Bronchial epithelial cell (primary cell): ENCODE measurements at regions not wholly inside any gene's neighbourhood (a gene's known extent, or its start where the extent isn't known, plus 50 kb on each side); places are given as distances from the start of the nearest gene placed in this dataset.

Experiments
- DNase-seq: peaks from one replicate; pipeline ENCODE4 v3.0.0-alpha.2; 2010; ENCODE audit warnings: low read depth
- FAIRE-seq: peaks from 2 replicates; lab custom pipeline; 2011; peaks lifted over from hg19 to GRCh38; lab: Jason Lieb, UNC
- H3K27me3 ChIP-seq: 2 replicates; pipeline ENCODE4 v1.5.1; 2011; ENCODE audit warnings: low read length; ENCODE audit not compliant: control insufficient read depth, insufficient read depth
- H3K36me3 ChIP-seq: 2 replicates; pipeline ENCODE4 v1.5.1; 2011; ENCODE audit warnings: low read length; ENCODE audit not compliant: control insufficient read depth, insufficient read depth
- H3K4me3 ChIP-seq: 2 replicates; pipeline ENCODE4 v1.5.1; 2011; ENCODE audit warnings: mild to moderate bottlenecking, low read depth, low read length, control low read depth
- CTCF ChIP-seq: IDR thresholded peaks from 2 replicates; pipeline ENCODE4 v1.5.1; 2011; ENCODE audit warnings: mild to moderate bottlenecking, moderate library complexity, low read length, control low read depth, inconsistent platforms; ENCODE audit not compliant: insufficient read depth, severe bottlenecking

GRCh38 chr13:26919732-26920131, 159.1 kb upstream of the GPR12 start:
- TF ChIP-seq CTCF: no peak
- H3K27me3 ChIP-seq: no peaks in the 10 kb centered on the region
- DNase-seq (no peak), FAIRE-seq (no peak)
- H3K4me3 ChIP-seq: no peak overlapping the region
- no peaks in the 10 kb centered on the region for H3K36me3 ChIP-seq

- FAIRE-seq (no peak), DNase-seq (no peak)
- TF ChIP-seq CTCF: no peak
- H3K27me3 ChIP-seq: no peaks in the 10 kb centered on the region
- no peaks in the 10 kb centered on the region for H3K36me3 ChIP-seq
- no peak overlapping the region for H3K4me3 ChIP-seq
Measured at GRCh38 chr13:26919311-26919710, 158.7 kb upstream of the GPR12 start.

- Histone ChIP-seq H3K36me3 (no peaks in the 10 kb centered on the region), H3K27me3 (no peaks in the 10 kb centered on the region), H3K4me3 (no peak overlapping the region)
- DNase-seq: peak; percentile 83
- no peak for FAIRE-seq
- no peak for TF ChIP-seq CTCF
Measured at GRCh38 chr13:26914624-26915023, 154.0 kb upstream of the GPR12 start.

- FAIRE-seq: no peak
- TF ChIP-seq CTCF: no peak
- no peak overlapping the region for H3K4me3 ChIP-seq
- no peaks in the 10 kb centered on the region for H3K27me3 ChIP-seq
- no peak for DNase-seq
- no peaks in the 10 kb centered on the region for H3K36me3 ChIP-seq
Measured at GRCh38 chr13:26914148-26914547, 153.6 kb upstream of the GPR12 start.

- no peak for DNase-seq
- FAIRE-seq: no peak
- no peaks in the 10 kb centered on the region for H3K36me3 ChIP-seq
- TF ChIP-seq CTCF: no peak
- no peaks in the 10 kb centered on the region for H3K27me3 ChIP-seq
- H3K4me3 ChIP-seq: no peak overlapping the region
Measured at GRCh38 chr13:26910754-26911465, 150.3 kb upstream of the GPR12 start.

- no peak for TF ChIP-seq CTCF
- FAIRE-seq (no peak), DNase-seq (no peak)
- Histone ChIP-seq H3K36me3 (no peaks in the 10 kb centered on the region), H3K27me3 (no peaks in the 10 kb centered on the region), H3K4me3 (no peak overlapping the region)
Measured at GRCh38 chr13:26909477-26909876, 148.9 kb upstream of the GPR12 start.
